ENCODE measurements at regions not wholly inside any gene's neighbourhood (a gene's known extent, or its start where the extent isn't known, plus 50 kb on each side); places are given as distances from the start of the nearest gene placed in this dataset.
A peak's percentile ranks its signal among the peaks of the same experiment; 100 is the strongest.

DNA sequence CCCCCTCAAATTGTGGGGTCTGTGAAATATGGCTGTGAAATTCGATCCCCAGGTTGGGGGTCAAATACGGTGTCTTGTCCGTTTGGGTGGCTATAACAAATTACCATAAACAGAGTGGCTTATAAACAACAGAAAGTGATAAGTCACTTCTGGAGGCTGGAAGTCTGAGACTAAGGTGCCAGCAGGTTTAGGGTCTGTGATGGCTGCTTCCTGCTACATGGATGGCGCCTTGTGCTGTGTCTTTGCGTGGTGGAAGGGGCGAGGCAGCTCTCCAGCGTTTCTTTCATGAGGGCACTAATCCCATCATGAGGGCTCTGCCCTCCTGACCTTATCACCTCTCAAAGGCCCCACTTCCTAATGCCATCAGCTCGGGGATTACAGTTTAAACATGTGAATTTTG is 120.0 kb downstream of the IRF8 start:
- DNase-seq = no peak

DNA sequence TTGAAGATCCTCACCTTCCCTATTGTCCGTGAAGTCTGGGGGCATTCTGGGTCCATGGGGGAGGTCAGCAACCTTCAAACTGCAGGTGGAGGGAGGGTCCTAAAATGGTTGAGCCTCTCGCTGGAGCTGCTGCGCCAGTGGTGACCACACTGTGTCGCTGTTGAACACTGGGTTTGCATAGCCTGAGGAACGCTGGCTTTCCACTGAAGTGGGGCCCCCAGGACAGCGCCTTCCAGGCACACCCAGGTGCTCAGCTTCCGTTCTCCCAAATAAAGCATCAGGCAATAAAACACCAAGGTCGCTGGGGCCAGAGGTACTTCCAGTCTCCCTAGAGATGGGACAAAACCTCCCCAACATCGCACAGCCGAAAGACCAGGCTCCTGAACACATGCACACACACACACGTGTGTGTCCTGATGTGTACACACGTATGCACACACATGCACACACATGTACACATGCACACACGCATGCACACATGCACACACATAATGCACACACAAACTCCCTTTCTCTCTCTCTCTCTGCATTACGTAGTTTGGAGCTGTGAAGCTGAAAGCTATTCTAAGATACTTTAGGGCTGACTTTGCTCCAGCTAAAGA is 120.6 kb downstream of the IRF8 start:
- peak in 1 of 2 experiments; percentile 20 for DNase-seq

DNA sequence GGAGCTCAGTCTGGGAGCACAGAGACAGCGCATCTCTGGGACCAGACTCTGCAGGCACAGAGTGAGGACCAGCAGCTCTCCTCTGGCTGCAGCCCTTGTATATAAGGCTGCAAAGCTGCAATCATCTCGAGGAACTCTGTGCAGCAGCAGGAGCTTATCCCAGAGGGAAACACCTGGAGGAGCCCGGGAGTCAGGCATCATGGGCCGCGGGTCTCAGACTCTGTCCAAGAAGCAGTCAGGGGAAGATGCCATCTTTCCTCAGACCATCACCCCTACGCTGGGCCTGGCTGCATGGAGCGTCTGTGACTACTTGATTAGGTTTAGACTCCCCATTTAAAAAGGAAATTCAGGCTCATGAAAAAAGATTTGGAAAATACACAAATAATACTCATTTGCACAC is 122.0 kb downstream of the IRF8 start:
- DNase-seq = no peak

DNA sequence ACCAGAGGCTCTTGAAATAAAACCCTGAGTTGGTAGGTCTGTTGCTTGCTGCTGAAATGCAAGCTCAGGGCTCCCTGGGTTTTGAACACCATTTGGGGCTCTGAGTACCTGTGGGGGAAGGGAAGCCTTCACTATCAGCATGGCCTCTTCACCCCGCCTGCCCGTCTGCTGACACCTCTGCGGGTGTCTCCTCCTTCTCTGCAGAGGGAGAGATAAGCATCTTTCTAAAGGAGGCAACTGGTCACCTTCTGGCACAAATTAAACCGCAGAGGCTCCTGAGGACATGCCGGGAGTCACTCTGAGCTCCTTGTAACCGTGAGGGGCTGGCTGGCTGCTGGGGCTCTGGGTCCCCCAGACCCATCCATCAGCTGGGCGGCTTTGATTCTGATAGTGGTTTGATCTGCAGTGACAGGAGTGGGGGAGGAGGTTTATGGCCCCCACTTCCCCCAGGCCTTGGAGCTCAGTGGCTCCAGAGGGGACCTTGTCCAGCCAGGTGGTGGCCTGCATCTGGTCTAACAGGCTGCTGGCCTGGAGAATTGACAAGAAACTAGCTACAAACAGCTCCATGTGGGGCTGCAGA is 123.5 kb downstream of the IRF8 start:
- no peak for DNase-seq

DNA sequence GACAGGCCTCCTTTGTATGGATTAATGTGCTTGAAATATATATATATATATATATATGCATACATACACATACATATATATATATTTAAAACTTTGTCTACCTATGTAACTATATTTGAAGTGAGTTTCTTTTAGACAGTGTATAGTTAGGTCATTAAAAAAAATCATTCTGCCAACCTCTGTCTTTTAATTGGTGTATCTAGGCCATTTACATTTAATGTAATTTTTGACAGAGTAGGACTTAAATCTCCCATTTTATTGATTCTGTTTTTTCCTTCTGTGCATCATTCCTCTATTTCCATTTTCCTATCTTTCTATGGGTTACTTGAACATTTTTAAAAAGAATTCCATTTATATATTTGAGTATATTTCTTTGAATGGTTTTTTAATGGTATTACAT is 125.2 kb downstream of the IRF8 start:
- DNase-seq = no peak

DNA sequence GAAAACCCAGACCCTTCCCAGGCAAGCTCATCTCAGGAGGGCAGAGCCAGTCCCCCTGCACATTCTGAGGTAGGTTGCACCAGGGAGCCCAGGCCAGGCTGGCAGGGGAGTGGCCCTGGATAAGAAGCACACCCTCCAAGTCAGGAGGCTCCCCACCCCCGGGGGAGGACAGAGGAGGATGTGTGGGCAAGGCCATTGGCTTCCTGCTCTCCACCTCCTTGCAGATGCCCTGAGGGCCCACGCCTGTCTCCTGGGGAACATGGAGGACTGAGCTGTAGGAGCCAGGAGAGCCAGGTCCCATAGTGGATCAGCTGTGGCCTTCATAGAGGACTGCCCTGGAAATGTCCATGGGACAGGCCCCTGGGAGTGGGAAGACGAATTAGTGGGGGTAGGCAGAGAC is 126.7 kb downstream of the IRF8 start:
- no peak for DNase-seq

DNA sequence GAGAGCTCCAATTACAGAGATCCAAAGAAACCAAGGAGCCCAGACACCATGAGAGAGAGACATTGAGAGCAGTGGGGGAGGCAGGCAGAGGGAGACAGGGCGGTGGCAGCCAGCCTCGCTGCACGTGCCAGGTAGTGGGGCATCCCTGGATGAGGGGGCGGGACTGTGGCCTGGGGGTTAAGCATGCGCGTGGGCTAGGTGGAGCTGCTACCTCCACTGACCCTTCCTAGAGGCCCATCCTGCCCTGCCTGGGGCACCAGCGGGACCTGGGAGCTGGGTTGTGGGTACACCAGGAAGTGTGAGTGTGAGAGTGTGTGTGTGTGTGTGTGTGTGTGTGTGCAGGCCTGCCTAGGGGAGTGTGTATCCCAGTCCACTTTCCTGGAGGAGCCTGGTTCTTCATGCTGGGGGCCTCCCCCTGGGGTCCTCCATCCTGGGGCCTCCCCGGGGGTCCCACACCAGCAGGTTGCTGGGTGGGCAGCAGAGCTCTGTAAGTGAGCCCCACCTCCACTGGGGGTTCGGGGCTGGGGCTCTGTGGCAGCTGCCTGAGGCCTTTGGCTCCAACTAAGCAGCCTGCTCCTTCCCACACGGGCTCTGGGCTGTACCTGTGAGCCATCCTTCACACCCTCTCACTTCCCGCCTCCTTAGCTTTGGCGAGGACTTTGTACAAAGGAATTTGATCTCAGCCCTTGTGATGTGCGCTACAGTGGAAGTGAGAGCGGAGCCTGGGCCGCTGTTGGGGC is 127.4 kb downstream of the IRF8 start:
- DNase-seq = no peak

DNA sequence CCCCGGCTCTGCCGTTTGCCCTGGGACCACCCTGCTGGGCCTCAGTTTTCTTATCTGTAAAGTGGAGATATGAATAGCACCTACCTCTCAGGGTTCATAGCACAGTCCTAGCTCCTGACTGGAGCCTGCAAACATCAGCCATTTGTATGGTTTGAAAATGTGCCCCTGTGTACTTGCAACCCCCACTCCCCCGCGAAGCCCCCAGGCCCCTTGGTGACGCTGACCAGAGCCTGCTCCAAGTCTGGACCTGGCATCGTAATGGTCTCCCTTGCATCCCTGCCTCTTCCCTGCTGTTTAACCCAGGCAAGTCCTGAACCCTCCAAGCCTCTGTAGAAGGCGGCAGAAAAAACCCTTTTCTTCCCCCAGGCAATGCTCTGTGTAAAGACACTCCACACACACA is 128.0 kb downstream of the IRF8 start:
- DNase-seq = no peak

DNA sequence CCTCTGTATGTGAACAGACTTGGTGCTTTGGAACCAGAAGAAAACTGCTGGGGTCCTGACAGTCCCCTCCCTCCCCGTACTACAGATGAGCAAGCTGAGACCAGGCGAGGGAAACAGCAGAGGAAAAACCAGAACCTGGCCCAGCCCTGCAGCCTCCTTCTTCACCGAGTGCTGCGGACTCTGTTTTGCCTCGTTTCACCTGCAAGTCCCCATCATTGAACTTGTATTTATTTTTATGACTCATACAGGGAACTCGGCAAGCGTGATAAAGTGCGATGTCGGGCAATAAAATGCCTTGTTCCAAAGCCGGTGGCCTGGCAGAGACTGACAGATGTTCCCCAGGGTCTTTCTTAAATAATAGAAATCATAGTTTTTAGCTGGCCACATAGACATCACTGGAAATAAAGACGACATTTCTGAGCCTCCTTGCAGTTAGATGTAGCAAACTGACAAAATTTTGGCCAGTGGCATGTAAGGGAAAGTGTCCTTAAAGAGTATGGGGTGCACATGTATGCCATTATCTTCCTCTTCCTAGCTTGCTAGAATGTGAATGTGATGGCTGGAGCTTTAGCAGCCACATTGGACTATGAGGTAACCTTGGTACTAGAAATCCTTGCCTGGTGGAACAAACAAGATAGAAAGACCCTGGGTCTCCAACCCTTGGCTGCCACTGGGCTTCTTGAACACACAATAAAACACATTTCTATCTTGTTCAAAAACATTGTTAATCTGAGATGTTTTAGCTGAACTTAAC is 128.6 kb downstream of the IRF8 start:
- no peak for DNase-seq

DNA sequence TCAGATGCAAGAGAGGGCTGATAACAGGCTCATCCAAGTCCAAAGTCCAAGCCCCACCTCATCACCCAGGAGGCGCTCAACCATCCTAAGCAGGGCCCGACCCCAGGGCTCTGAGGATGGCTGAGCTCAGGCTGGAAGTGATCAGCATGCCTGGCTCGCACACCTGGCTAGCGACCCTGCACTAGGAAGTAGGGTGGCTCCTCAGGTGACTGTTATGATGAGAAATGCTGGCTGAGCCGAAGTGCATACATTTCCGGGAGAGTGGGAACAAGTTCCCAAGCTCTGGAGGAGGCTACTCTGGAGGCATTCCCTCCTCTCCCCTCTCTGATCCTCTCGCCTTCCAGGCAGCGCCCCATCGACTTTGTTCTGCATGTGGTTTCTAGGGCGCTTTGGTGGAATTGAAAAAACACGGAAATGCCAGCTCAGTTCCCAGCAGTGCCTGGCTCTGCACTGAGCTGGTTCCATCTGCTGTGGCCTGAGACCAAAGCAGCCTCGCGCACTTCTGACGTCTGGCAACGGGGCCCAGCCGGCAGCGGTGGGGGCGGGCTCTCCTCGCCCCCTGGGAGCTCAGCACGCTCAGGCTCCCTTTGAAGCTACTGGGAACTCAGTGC is 130.3 kb downstream of the IRF8 start:
- no peak for DNase-seq

DNA sequence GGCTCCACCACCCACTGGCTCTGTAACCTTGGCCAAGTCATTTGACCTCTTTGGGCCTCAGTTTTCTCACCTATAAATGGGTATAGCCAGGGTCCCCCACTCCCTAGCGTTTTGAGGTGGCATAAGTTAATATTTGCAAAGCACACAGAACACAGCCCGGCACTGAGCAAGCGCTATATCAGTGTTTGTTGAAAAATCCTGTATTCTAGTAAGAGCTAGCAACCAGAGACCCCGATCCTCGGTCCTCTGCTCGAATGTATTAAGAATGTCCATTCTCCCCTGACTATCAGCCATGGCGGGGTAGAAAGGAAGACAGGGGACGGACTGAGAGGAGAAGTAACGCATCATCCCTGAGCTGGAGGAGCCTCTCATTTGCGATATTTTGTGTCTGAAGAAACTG is 131.2 kb downstream of the IRF8 start:
- no peak for DNase-seq

DNA sequence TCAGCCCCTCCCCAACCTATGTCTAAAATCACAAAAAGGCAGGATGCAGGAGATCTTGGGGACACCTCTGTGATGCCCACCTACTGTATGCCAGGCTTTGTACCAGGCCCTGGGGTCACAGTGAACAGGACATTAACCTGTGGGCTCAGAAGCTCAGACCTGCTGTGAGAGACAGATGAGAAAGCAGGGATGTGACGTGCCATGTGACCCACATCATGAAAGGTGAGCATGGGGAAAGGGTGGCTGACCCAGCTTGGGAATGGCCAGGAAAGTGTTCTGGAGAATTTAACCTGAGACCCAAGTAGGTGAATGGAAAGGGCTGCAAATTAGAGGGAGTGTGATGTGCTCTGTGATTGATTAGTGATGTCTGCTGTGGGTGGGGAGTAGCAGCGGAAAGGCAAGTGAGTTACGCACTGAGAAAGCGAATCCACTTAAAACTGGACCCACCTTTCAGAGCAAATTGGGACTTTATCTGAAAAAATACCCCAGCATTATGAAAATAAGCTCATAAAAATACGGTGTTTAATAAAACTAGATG is 132.2 kb downstream of the IRF8 start:
- DNase-seq = no peak

DNA sequence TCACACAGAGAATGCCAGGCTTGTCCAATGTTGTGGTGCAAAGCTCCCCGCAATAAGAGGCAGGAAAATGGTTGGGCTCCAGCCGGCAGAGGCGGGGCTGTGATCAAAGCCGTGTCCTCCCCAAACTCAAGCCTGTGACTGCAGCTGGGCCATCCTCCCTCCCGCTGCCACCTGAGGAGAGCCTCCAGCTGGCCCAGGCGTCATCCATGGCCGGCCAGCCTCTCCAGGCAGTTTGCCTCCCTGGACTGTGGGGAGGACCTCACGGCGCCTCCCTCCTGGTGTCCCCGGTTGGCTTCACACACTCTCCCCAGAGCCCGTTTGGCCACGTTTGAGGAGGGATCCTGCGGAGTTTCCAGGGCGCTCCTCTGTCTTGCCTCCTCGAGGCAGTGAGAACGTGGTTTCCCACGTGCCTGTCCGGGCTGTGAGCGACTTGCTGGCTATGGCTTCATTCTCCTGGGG is 134.1 kb downstream of the IRF8 start:
- no peak for DNase-seq

DNA sequence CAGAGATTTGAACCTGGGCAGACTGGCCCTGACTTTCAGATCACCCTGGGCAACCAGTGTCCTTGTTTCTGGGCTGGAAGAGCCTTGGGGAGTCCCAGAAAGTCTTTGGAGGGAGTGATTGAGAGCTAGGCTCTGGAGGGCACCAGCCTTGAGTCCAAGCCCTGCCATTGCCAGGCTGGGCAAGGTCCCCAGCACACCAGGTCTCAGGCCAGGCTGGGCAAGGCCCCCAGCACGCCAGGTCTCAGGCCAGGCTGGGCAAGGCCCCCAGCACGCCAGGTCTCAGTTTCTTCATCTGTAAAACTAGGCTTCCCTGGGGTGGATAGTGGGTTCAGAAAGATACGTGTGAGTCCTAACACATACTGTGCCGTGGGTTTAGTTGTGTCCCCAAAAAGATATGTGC is 135.0 kb downstream of the IRF8 start:
- no peak for DNase-seq

DNA sequence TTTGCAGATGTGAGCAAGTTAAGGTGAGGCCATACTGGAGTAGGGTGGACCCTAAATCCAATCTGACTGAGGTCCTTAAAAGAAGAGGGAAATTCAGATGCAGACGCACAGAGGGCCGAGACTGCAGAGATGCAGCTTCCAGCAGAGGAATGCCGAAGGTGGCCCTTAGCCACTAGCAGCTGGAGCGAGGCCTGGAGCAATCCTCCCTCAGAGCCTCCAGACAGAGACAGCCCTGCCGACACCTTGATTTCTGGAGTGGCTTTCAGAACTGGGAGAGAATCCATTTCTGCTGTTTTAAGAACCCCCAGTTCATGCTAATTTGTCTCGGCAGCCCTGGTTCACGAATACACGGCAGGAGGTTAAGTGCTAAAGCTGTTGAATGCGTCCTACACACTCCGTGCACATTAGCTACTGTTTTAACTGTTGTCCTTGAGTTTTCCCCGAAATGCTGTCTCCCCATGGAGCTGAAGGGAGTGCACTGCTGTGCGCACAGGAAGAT is 135.5 kb downstream of the IRF8 start:
- no peak for DNase-seq

DNA sequence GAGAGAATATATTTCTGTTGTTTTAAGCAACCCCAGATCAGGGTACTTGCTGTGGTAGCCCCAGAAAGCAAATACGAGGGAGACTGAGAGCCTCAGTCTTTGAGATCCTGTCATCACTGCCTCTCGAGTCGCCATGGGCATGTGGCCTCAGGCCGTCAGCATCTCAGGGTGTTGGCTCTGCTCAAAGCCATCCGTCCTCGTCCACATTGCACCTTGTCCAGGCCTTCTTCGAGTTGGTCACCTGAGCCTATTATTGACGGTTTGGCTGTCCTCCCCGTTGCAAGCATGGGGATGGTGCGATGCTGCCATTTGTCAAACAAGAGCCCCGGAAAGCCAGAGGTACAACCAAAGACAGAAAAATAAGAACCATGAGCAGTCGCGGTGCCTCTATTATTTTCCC is 136.9 kb downstream of the IRF8 start:
- no peak for DNase-seq

DNA sequence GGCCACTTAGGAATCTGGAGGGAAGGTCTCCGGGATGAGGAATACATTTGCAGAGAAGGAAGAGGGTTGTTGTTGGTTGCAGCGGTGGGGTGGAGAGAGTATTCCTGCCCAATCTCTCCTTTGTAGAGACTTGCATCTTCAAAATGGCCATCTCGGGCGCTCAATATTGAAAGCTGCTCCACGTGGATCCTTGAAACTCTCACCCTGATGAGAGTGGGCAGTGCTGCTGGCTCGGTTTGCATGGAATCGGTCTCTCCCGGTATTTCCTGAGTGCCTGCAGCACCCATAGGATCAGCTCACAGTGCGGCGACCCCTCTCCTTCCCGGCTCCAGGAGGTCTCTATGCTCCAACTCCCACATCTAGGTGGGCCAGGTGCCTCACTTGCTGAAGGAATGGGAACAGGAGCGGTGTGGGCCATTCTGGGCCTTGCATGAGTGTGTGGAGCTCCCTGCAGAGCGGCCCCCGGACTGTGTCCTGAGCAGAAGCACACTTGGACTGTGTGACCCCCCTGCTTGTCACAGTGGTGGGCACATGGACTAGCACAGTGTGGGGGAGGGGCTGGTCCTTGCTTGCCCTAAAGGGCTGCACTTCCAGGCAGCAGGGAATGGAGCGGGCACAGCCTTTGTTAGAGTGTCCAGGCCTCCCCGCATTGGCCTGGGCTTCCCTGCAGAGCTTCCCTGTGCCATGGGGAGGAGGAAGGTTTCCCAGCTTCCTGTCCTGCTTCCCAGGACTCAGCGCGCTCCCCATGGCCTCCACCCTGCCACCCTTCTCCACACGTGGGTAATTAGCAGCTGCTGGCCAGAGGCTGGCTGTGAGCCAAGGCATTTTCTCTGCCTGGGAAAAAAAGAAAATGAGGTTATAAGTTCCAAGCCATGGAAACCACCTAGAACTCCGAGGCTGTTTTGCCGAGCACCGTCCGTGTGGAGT is 139.3 kb downstream of the IRF8 start:
- DNase-seq = no peak

DNA sequence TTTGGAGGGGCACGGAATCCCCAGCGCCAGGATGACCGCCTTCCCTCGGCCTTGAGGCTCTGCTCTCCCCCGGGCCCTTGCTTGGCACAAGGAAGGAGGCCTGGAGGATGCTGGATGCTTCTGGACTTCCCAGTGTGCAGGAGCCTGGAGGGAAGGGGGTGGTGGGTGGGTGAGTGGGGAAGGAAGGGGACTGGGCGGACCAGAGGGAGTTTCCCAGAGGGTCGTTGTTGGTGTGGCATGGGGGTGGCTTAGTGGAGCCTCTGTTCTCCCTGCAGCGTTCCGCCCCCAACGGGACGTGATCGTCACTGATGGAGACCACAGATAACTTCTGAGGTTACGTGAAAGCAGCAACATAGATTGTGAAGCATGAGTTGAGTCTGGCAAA is 140.0 kb downstream of the IRF8 start:
- DNase-seq = peak in 1 of 2 experiments; percentile 16

DNA sequence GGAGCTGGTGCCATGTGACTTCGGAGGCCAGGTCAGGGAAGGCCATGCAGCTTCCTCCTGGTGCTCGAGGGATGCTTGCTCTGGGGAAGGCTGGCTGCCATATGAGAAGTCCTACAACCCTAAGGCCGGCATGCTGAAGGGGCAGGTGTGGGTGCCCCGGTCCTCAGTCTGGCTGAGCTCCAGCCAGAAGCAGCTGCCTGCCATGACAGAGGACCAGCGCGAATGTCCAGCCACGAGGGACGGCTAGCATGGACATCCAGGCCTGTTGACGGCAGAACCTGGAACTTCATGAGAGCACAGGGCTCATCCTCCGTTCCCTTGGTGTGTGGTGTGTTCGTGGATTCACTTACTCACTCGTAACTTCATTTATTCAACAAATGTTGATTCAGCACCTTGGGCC is 140.6 kb downstream of the IRF8 start:
- no peak for DNase-seq

DNA sequence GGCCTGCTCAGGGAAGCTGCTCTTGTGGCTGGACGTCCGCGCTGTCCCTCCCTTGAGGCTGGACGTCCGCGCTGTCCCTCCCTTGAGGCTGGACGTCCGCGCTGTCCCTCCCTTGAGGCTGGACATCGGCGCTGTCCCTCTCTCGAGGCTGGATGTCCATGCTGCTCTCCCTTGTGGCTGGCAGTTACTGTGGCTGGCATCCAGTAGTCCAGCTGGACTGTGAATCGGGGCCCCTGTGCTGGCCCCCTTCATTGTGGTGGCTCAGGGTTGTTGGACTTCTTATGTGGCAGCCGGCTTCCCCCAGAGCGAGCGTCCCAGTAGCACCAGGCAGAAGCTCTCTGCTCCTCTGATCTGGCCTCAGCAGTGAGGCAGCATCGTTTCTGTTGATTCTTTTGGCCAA is 141.5 kb downstream of the IRF8 start:
- DNase-seq = no peak

DNA sequence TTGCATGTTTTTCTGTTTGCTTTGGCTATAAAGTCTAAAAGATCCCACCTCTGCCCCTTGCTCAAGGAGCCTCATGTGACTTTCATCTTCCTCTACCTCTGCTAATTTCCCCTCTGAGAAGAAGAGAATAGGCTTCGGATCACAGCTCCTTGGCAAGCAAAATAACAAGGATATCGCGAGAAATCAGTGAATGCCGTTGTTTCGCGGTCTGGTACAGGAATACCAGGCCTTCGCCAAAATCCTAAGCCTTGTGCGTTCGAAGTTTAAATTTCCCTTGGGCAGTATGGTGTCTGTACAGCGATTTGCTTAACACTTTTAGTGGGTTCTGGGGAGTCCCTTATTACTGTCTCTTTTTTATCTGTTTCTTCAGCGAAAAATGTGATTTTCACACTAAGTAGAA is 142.3 kb downstream of the IRF8 start:
- DNase-seq = no peak

DNA sequence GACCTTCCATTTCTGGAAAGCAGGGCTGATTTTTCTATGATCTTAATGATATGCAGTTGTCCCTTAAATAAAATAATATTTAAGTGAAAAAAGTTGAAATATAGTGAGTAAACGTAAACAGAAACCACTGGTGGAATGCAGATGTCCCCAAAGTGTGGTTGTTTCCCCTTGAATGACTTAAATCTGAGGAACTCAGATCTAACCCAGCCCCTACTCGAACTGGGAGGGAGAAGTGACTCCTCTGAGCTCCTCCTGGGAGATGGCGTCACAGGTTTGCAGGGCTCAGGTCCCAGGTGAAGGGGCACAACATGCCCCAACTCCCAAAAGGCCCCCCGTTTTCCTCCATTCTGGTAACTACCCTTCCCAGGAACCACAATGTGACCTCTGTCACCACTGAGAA is 142.8 kb downstream of the IRF8 start:
- no peak for DNase-seq
